ENCODE measurements at regions not wholly inside any gene's neighbourhood (a gene's known extent, or its start where the extent isn't known, plus 50 kb on each side); places are given as distances from the start of the nearest gene placed in this dataset.
"Not testable (repeated sequence)": the region's sequence is repeated elsewhere in the genome, so short reads cannot be mapped to it uniquely, and the experiment has no call there.

DNA sequence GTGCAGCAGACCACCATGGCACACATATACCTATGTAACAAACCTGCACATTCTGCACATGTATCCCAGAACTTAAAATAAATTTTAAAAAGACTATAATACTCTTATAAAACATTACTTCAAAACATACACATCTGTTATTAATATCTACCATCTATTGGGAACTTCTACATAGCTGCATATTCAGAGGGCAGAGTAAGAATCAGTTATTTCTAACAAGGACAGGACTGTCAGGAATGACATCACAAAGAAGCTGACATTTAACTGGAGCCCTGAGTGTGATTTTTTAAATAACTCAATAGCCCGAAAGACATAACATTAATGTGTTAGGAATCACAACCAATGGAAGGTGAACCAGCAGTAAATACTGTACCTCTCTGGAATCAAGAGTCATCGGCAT, 276.7 kb upstream of the ECI2 start:
- no peak for DNase-seq (ENCODE audit: low spot score)

DNA sequence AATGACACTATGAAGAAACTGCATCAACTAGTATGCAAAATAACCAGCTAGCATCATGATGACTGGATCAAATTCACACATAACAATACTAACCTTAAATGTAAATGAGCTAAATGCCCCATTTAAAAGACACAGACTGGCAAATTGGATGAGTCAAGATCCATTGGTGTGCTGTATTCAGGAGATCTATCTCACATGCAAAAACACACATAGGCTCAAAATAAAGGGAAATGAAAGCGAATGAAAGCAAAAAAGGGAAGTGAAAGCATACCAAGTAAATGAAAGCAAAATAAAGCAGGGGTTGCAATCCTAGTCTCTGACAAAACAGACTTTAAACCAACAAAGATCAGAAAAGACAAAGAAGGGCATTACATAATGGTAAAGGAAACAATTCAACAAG, 272.3 kb upstream of the ECI2 start:
- not testable (repeated sequence) for DNase-seq (ENCODE audit: low spot score)

- DNase-seq (ENCODE audit: low spot score) = no peak
Measured at GRCh38 chr6:4405621-4406212, 270.3 kb upstream of the ECI2 start.

DNA sequence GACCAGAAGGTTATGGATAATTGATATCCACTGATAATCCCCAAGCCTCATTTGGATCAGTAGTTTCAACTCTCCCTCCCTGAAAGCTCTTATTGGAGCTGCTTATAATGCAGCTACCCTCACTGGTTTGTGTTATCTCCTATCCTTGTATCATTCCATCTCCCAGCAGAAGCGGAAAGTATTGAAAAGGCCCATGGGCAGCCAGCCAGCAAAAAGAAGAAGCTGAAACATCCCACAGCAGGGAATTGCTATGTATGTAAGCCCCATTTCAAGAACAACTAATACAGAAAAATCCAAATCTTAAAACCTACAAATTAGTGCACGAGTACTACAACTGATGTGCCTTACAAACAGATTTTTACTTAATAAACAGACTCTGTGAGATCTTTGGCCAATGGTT, 269.0 kb upstream of the ECI2 start:
- no peak for DNase-seq (ENCODE audit: low spot score)

DNA sequence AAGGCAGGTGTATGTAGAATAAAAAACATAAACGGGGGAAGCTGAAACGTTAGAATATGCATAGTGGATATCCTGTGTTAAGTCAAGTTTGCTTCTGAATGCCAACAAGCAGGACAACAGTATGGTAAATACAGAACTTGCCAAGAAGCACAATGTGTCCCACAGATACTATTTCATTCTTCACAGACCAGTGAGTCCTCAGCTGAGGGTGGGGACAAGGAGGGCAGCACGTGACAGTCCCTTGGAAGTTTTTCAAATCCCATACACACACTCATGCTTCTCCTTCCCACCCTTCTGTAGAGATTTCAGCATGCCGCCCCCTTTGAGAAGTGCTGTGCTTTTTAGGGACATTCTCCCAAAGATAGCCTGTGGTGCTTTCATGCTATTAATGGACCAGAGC, 268.5 kb upstream of the ECI2 start:
- no peak for DNase-seq (ENCODE audit: low spot score)

- DNase-seq (ENCODE audit: low spot score) = no peak
Measured at GRCh38 chr6:4403023-4403752, 267.8 kb upstream of the ECI2 start.

DNA sequence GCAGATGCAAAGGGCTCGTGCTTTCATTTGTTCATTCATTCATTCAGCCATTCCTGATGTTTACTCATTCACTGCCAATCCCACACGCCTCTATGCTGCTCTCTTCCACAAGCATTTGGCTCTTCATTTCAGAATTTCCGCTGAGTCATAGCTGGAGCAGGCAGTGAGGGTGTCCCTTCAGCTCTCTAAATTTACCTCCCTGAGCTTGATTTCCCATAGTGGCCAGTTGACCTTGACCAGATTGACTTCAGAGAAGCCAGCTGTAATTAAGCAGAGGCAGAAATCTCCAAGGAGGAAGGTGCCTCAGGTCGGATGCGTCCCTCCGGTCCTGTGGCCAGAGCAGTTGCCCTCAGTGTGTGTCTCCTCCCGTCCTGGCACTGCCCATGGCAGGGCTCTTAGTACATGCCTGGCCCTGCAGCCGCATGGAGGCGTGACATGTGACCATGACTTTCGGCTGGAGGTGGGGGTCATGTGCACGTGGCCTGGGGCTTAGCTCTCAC, 267.2 kb upstream of the ECI2 start:
- DNase-seq (ENCODE audit: low spot score) = no peak

DNA sequence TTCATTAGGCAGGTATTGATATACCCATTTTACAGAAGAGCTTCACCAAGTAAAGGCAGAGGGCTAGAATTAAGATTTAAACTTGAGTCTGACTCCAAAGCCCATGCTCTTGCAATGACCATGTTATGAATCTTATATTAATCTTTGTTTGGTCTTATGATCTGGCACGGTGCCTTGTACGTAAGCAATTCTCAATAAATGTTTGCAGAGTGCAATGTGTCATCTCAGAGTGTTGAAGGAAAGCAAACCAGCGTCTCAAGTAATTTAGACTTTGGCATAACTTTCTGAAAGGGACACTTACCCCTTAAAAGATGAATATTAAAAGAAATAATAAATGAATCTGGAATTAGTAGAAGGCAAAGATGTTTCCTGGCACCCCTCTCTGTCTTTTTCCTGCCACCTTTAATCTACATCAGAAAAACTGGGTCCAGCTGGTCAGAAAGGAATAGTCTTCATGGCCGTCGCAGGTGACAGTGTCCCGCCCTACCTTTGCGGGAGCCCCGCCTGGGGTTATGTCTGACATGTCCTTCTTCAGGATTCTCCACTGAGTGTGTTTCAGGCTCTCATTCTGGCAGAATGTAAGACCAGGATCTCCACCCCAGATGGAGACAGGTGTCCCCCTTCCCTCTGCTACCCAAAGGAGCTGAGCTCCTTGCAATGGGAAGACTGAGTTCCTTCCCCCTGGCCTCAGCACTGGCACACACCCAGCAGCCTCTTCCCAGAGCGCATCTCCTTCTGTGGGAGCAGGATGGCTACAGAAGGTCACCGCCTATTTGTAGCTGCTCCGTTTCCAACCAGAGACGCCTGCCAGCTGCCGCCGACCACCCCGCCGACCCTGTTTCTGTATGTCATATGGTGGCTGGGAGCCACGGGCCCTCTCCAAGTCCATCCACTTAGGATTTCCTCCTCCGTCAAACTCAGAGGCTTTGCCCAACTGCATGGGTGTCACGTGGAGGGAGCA, 266.3 kb upstream of the ECI2 start:
- DNase-seq (ENCODE audit: low spot score) = no peak

DNA sequence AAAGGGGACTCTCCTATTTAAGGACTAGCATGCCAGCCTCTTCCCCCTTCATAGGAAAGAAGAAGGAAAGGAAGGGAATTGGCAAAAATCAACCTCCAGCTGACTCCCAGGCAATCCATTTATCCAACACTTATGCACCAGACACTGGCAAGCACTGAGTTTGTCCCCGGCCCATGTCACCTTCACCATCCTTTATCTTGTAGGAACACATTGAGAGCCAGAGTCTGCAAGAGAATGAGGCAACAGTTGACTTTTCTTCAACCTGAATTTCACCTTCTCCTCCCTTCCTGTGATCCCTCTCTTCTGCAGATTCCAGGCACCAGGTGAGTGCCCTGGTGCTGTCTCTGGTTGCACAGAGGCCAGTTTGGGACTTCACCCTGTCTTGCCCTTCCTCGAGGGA, 264.3 kb upstream of the ECI2 start:
- no peak for DNase-seq (ENCODE audit: low spot score)

GRCh38 chr6:4398791-4399190, 263.4 kb upstream of the ECI2 start:
- DNase-seq (ENCODE audit: low spot score) = no peak

DNA sequence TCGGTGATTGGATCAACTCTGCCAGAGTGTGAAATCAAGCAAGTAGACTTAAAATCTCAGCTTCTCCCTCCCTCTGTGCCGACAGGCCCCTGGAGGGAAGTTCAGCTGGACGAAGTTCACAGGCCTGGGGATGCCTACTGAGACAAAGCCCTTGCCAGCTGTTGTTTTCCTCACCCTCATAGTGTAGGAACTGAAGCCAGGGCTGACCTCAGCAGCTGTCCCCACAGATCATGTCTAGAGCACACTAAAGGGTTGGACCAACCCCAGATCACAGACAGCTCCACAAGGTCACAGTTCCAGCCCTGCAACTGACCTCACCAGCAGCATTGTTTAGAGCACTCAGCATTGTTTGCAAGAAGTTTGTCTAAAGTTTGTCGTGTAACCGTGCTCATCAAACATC, 261.9 kb upstream of the ECI2 start:
- no peak for DNase-seq (ENCODE audit: low spot score)

- no peak for DNase-seq (ENCODE audit: low spot score)
Measured at GRCh38 chr6:4396044-4396443, 260.7 kb upstream of the ECI2 start.

DNA sequence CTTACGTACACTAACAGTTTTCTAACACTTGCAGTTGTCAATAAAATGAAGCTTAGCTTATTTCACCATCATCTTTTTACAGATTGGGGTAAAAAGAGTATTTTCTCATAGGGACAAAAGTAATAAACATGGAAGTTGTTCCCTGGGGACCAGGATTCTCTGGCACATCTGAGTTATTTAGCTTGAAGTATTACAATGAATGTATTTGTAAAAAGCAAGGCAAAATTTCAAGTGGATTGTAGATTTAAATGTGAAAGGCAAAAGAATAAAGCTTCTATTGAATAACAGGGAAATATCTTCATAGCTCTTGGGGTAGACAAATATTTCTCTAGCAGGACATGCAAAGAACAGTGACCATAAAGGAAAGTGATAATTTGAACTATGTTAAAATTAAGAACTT, 260.0 kb upstream of the ECI2 start:
- DNase-seq (ENCODE audit: low spot score) = no peak

DNA sequence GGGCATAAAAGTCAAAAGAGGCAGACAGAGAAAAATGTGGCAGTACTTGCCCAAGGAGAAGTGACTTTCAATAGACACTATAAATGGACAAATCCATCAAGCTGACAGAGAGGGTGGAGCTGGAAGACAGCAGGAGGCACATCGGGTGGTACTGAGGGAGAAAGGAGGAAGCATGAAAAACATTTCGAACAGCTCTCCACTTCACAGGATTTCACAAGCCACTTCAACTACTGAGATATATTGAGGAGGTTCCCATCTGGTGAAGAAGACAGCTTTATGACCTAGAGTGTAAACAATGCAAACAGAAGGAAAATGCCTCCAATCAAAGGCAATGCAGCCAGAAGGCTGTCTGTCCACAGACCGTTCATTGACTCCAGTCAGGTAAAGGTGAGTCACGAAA, 259.4 kb upstream of the ECI2 start:
- DNase-seq (ENCODE audit: low spot score) = no peak

DNA sequence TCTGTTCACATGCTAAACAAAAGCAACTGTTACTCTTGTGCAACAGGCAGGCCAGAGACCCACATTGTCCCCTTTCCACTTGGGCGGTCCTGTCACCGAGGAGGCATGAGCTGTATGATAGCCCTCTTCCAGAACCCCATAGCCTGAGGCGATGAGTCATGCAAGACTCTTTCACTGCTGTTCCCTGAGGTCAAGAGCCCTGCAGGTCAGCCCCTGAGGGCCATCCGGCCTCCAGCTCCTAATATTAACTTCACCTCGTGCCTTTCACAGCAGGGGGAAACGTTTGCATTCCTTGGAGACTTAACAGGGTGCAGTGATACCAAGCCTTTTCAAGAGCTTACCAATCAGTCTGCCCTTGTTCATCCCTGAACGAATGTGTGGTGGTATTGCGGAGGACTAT, 253.3 kb upstream of the ECI2 start:
- no peak for DNase-seq (ENCODE audit: low spot score)

DNA sequence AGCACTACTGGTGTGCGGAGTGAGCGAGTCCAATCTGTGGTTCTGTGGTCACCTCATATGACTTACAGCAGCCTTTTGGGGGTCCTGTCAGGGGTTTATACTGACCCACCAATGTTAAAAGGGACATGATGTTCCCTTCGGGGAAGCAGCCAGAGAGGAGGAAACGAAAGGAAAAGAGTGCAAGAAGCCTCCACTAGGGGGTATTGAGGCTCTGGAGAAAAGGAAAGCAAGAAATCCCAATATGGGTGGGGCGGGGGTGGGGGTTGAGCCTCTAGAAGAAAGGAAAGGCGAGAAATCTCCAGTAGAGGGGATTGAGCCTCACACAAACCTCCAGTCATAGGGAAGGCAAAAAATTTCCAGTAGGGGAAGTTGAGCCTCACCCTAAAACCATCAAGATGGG, 249.3 kb upstream of the ECI2 start:
- no peak for DNase-seq (ENCODE audit: low spot score)

DNA sequence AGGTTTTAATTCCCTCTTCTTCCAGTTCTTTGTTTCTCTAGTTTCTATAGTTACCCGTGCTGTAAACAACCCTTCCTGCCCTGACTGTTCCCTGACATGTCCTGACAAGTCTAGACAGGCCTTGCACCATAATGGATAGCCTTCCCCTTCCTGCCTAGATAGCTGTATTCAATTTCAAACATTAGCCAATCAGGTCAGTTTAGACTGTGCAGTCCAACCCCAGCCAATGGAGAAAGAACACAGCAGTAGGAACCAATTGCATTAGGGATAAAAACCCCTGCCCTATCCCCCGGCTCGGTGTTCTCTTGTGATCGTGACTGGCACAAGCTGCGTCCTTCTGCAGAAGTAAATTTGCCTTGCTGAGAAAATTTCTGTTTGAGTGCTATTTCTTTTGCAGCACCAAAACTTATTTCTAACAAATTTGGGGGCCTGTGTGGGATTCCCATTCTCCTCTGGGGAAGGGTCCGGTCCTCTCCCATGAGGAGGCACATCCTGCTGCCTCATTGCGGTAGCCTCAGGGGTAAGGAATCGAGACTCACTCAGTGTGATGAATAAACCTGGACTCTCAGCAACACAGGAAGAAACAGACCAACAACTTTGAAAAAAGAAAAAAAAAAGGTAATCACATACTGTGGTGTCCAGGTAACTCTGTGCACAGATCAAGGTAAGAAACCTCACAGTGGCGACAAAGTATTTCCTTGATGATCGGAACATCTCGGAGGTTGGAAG, 248.7 kb upstream of the ECI2 start:
- DNase-seq (ENCODE audit: low spot score) = no peak

- DNase-seq (ENCODE audit: low spot score) = no peak
Measured at GRCh38 chr6:4382362-4382853, 247.0 kb upstream of the ECI2 start.

DNA sequence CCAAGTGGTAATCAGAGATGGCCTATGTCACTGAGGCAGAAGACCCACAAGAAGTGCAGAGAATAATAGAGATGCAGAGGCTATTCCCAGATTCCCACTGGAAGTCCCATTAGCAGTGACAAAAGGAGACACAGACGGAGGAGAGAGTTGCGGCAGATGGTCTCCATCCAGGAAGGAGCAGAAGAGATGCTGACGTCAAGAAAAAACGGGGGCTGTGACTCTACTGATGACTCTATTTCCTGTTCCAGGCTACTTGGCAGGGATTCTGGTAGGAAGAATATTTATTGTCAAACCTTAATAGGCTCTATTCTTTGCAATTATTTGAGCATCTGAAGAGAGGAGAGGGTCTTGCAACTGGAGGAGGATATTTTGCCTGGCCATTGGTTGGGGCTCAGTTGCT, 246.0 kb upstream of the ECI2 start:
- DNase-seq (ENCODE audit: low spot score) = no peak

DNA sequence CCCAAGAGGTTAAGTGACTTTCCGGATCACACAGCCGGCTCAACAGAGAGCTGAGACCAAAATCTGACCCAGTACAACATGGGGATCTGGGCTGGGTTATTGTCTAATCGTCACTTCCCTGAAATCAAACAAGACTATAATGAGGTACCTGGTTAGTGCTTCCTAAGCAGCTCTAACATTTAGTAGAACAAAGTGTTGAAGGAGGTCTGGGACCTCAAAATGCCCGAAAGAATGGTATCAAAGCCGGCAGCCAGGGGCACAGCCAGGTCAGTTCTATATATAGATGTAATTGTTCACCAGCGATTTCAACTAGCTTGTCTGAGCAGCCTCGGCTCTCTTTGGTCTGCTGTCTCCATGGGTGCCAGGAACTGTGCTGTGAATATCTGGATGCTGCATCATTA, 245.5 kb upstream of the ECI2 start:
- DNase-seq (ENCODE audit: low spot score) = no peak

- no peak for DNase-seq (ENCODE audit: low spot score)
Measured at GRCh38 chr6:4379958-4380357, 244.6 kb upstream of the ECI2 start.

Measured in cerebellar cortex (tissue), 1 donor.